Tibial artery (tissue), 4 donors: ENCODE measurements at regions not wholly inside any gene's neighbourhood (a gene's known extent, or its start where the extent isn't known, plus 50 kb on each side); places are given as distances from the start of the nearest gene placed in this dataset.
"Not testable (repeated sequence)": the region's sequence is repeated elsewhere in the genome, so short reads cannot be mapped to it uniquely, and the experiment has no call there.

Source experiments
- DNase-seq, 2 donors: peaks; one replicate each; pipeline ENCODE4 v3.0.0-alpha.2; 2019
- H3K27ac ChIP-seq, 2 donors: fragments of 200-600 bp; sonication (generic) in 1 of 2; 1 replicate in 1 of 2; 2 replicates in 1 of 2; pipeline ENCODE4 v1.5.1; 2018 to 2019; ENCODE audit warnings: mild to moderate bottlenecking in 1 of 2
- H3K27me3 ChIP-seq, 2 donors: fragments of 200-600 bp; sonication (generic) in 1 of 2; one replicate each; pipeline versions ENCODE4 v1.5.1 to v1.6.0; 2016 to 2019
- H3K36me3 ChIP-seq, 3 donors: fragments of 200-600 bp; sonication (generic) in 2 of 3; one replicate each; pipeline ENCODE4 v1.5.1; 2016 to 2019; ENCODE audit warnings: mild to moderate bottlenecking in 2 of 3
- H3K4me1 ChIP-seq, 4 donors: fragments of 200-600 bp; sonication (generic) in 2 of 4; 1 replicate in 3 of 4; 2 replicates in 1 of 4; pipeline ENCODE4 v1.5.1; 2016 to 2019
- H3K4me3 ChIP-seq, 2 donors: fragments of 200-600 bp; sonication (generic) in 1 of 2; 1 replicate in 1 of 2; 2 replicates in 1 of 2; pipeline ENCODE4 v1.5.1; 2018 to 2019; ENCODE audit warnings: mild to moderate bottlenecking in 2 of 2
- H3K9me3 ChIP-seq, 3 donors: fragments of 200-600 bp; sonication (generic) in 1 of 3; one replicate each; pipeline ENCODE4 v1.5.1; 2016 to 2019
- intact Hi-C: fragments of 100-400 bp; cut with DNase I; formaldehyde crosslinking; loops from one replicate; pipeline ENCODE4 v1.15.0; 2023; ENCODE audit warnings: low total_unique reads
- TF ChIP-seq, protein P1 (sequence below), 2 experiments: fragments of 200-600 bp in 1 of 2; fragments of 450-650 bp in 1 of 2; IDR thresholded peaks; one replicate each; pipeline ENCODE4 v1.5.1; 2017 to 2019; ENCODE audit warnings: antibody characterized with exemption in 2 of 2, mild to moderate bottlenecking in 1 of 2, moderate library complexity in 1 of 2

DNA sequence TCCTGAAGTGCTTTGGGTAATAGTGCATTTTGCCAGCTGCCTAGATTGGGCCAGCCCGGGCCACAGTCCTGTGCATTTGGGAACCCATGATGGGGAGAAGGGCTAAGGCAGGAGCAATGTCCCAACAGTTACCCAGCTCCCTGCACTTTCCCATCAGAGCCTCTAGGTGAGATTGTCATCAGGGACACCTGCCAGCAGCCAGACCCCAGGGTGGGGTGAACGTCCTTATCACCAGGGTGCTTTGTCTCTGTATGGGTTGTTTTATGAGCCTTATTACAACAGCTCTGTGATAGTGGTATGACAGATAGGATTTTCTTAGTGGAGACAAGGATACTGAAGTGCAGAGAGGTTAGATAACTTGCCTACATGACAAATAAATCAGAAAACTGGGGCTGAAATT lies 365.7 kb downstream of the OSTF1 start:
- no peaks in the 10 kb centered on the region for H3K27me3 ChIP-seq
- no peak for DNase-seq
- peak overlapping the region; percentile 21 to 51 for H3K27ac ChIP-seq
- intact Hi-C loops = no loop called here
- TF ChIP-seq, protein P1, sequence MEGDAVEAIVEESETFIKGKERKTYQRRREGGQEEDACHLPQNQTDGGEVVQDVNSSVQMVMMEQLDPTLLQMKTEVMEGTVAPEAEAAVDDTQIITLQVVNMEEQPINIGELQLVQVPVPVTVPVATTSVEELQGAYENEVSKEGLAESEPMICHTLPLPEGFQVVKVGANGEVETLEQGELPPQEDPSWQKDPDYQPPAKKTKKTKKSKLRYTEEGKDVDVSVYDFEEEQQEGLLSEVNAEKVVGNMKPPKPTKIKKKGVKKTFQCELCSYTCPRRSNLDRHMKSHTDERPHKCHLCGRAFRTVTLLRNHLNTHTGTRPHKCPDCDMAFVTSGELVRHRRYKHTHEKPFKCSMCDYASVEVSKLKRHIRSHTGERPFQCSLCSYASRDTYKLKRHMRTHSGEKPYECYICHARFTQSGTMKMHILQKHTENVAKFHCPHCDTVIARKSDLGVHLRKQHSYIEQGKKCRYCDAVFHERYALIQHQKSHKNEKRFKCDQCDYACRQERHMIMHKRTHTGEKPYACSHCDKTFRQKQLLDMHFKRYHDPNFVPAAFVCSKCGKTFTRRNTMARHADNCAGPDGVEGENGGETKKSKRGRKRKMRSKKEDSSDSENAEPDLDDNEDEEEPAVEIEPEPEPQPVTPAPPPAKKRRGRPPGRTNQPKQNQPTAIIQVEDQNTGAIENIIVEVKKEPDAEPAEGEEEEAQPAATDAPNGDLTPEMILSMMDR (IDR thresholded peaks at IDR 0.05) = no peak
- H3K9me3 ChIP-seq = no peaks in the 10 kb centered on the region
- no peaks in the 10 kb centered on the region for H3K36me3 ChIP-seq
- H3K4me3 ChIP-seq = no peak overlapping the region
- peaks cover 0 to 73% (median 39%) of the 10 kb centered on the region in 4 donors for H3K4me1 ChIP-seq

- peaks cover 0 to 71% (median 37%) of the 10 kb centered on the region in 4 donors for H3K4me1 ChIP-seq
- H3K27ac ChIP-seq = peak overlapping the region; percentile 21 to 51
- H3K36me3 ChIP-seq = no peaks in the 10 kb centered on the region
- TF ChIP-seq, protein P1 (IDR thresholded peaks at IDR 0.05) = no peak
- no peak for DNase-seq
- H3K9me3 ChIP-seq = no peaks in the 10 kb centered on the region
- no peak overlapping the region for H3K4me3 ChIP-seq
- intact Hi-C loops = no loop called here
- H3K27me3 ChIP-seq = no peaks in the 10 kb centered on the region
Measured at GRCh38 chr9:75454891-75455290, 366.6 kb downstream of the OSTF1 start.

GRCh38 chr9:75455444-75455921 lies 367.2 kb downstream of the OSTF1 start:
- Histone ChIP-seq H3K36me3 (no peaks in the 10 kb centered on the region), H3K4me1 (peaks cover 0 to 69% (median 36%) of the 10 kb centered on the region in 4 donors), H3K27me3 (no peaks in the 10 kb centered on the region), H3K27ac (peak overlapping the region; percentile 21 to 51), H3K9me3 (no peaks in the 10 kb centered on the region), H3K4me3 (no peak overlapping the region)
- peak in 1 of 2 donors; percentile 56 for DNase-seq
- intact Hi-C loops = no loop called here
- TF ChIP-seq, protein P1 (IDR thresholded peaks at IDR 0.05) = no peak

DNA sequence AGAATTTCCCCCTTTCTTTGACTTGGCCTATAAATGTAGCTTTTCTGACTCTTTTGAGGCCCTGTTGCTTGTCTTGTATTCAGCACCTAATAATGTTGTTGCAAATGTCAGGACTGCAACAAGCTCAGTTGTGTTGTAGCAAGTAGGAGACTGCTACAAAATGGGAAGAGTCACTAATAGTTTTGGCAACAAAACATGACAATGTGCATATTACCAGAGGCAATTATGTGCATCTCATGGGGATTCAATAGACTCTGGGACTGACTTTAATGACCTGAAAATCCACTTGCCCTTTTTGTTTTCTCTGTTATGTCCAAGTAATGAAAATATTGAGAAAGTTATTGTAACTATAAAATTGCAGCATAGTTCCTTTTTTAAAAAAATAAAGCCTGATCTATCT lies 368.4 kb downstream of the OSTF1 start:
- Histone ChIP-seq H3K9me3 (no peaks in the 10 kb centered on the region), H3K4me3 (no peak overlapping the region), H3K27me3 (no peaks in the 10 kb centered on the region), H3K4me1 (peaks cover 0 to 67% (median 25%) of the 10 kb centered on the region in 4 donors), H3K27ac (no peak overlapping the region), H3K36me3 (no peaks in the 10 kb centered on the region)
- TF ChIP-seq, protein P1 (IDR thresholded peaks at IDR 0.05) = no peak
- intact Hi-C loops = no loop called here
- no peak for DNase-seq

- intact Hi-C loops = no loop called here
- no peak overlapping the region for H3K27ac ChIP-seq
- TF ChIP-seq, protein P1 (IDR thresholded peaks at IDR 0.05) = no peak
- DNase-seq = no peak
- H3K9me3 ChIP-seq = no peaks in the 10 kb centered on the region
- peaks cover 0 to 58% (median 16%) of the 10 kb centered on the region in 4 donors for H3K4me1 ChIP-seq
- no peaks in the 10 kb centered on the region for H3K27me3 ChIP-seq
- H3K36me3 ChIP-seq = no peaks in the 10 kb centered on the region
- H3K4me3 ChIP-seq = no peak overlapping the region
Measured at GRCh38 chr9:75457474-75458011, 369.2 kb downstream of the OSTF1 start.

- intact Hi-C loops, DNase-seq, H3K36me3 ChIP-seq, H3K27me3 ChIP-seq, H3K9me3 ChIP-seq, H3K4me3 ChIP-seq, H3K27ac ChIP-seq: not testable (repeated sequence)
- H3K4me1 ChIP-seq = peaks cover 0 to 50% (median 10%) of the 10 kb centered on the region in 4 donors
Measured at GRCh38 chr9:75459311-75459710, 371.0 kb downstream of the OSTF1 start.
